Omental fat pad (tissue), 3 donors: ENCODE measurements at regions not wholly inside any gene's neighbourhood (a gene's known extent, or its start where the extent isn't known, plus 50 kb on each side); places are given as distances from the start of the nearest gene placed in this dataset.
"Not testable (repeated sequence)": the region's sequence is repeated elsewhere in the genome, so short reads cannot be mapped to it uniquely, and the experiment has no call there.

ENCODE experiments used
- ATAC-seq: fragments of 150-250 bp; one replicate; pipeline ENCODE4 v1.9.1; 2016; ENCODE audit warnings: mild to moderate bottlenecking, moderate library complexity; ENCODE audit not compliant: low FRiP score
- DNase-seq: peaks from one replicate; pipeline ENCODE4 v3.0.0-alpha.2; 2019; ENCODE audit warnings: low spot score
- CTCF ChIP-seq, 3 donors: fragments of 450-650 bp; IDR thresholded peaks; one replicate each; pipeline ENCODE4 v1.5.1; 2016 to 2017; ENCODE audit warnings: antibody characterized with exemption in 3 of 3, mild to moderate bottlenecking in 3 of 3, moderate library complexity in 2 of 3

- ATAC-seq (no peak), DNase-seq (no peak)
- TF ChIP-seq CTCF (IDR thresholded peaks at IDR 0.05) = no peak
Measured at GRCh38 chr17:70276906-70277305, 107.6 kb downstream of the KCNJ2 start.

- ATAC-seq (no peak), DNase-seq (no peak)
- no peak for TF ChIP-seq CTCF (IDR thresholded peaks at IDR 0.05)
Measured at GRCh38 chr17:70278844-70279462, 109.6 kb downstream of the KCNJ2 start.

GRCh38 chr17:70286391-70286790, 117.1 kb downstream of the KCNJ2 start:
- TF ChIP-seq CTCF (IDR thresholded peaks at IDR 0.05) = no peak
- DNase-seq (no peak), ATAC-seq (no peak)

GRCh38 chr17:70288540-70289290, 119.4 kb downstream of the KCNJ2 start:
- no peak for ATAC-seq
- no peak for TF ChIP-seq CTCF (IDR thresholded peaks at IDR 0.05)
- no peak for DNase-seq

- DNase-seq (no peak), ATAC-seq (no peak)
- no peak for TF ChIP-seq CTCF (IDR thresholded peaks at IDR 0.05)
Measured at GRCh38 chr17:70290770-70291169, 121.4 kb downstream of the KCNJ2 start.

- TF ChIP-seq CTCF (IDR thresholded peaks at IDR 0.05) = no peak
- ATAC-seq (no peak), DNase-seq (no peak)
Measured at GRCh38 chr17:70292366-70292765, 123.0 kb downstream of the KCNJ2 start.

- DNase-seq, ATAC-seq: not testable (repeated sequence)
Measured at GRCh38 chr17:70293564-70294310, 124.4 kb downstream of the KCNJ2 start.
